SHP77 (cell line): ENCODE measurements at regions not wholly inside any gene's neighbourhood (a gene's known extent, or its start where the extent isn't known, plus 50 kb on each side); places are given as distances from the start of the nearest gene placed in this dataset.

Experiments used
- DNase-seq, 2 experiments: peaks; one replicate each; lab custom pipeline; 2025; lab: John Stamatoyannopoulos, UW

- DNase-seq: no peak
Measured at GRCh38 chr22:49659281-49659923, 168.3 kb downstream of the BRD1 start.

DNA sequence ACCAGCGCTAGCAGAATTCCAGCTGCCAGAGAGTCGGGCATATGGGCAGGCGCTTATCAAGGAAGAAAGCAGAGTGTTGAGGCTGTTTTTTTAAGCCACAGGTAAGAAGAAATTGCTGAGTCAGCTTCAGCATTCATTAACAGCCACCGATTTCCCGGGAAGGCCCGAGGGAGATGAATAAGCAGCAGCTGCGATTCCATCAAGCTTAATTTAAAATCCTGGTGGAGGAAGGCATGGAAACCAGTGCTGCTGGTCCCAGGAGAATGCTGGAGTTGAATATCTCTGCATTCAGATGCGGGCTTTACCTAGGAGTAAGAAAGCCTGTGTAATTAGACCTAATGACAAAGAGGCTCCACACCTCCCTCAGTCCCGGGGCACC lies 168.8 kb downstream of the BRD1 start:
- no peak for DNase-seq

GRCh38 chr22:49657974-49658590 lies 169.6 kb downstream of the BRD1 start:
- DNase-seq: no peak

- peak; percentile 97 for DNase-seq
Measured at GRCh38 chr22:49657275-49657973, 170.2 kb downstream of the BRD1 start.

DNA sequence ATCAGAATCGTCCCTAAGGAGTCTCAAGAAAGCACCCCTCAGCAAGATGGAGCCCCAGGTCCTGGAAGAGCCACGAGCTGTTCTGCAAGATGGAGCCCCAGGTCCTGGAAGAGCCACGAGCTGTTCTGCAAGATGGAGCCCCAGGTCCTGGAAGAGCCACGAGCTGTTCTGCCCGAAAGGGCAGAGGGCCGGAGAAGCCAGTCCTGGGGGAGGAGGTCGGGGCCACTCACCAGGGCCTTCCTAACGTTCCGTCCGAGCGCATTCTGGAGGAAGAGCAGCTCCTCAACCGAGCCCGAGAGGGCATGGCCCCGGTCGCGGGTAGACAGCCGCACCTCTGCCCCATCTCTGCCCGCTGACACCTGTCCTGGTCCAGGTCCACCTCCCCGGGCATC lies 170.8 kb downstream of the BRD1 start:
- DNase-seq: peak in 1 of 2 experiments; percentile 80

GRCh38 chr22:49656291-49656851 lies 171.3 kb downstream of the BRD1 start:
- no peak for DNase-seq

- DNase-seq: no peak
Measured at GRCh38 chr22:49655168-49655812, 172.4 kb downstream of the BRD1 start.

DNA sequence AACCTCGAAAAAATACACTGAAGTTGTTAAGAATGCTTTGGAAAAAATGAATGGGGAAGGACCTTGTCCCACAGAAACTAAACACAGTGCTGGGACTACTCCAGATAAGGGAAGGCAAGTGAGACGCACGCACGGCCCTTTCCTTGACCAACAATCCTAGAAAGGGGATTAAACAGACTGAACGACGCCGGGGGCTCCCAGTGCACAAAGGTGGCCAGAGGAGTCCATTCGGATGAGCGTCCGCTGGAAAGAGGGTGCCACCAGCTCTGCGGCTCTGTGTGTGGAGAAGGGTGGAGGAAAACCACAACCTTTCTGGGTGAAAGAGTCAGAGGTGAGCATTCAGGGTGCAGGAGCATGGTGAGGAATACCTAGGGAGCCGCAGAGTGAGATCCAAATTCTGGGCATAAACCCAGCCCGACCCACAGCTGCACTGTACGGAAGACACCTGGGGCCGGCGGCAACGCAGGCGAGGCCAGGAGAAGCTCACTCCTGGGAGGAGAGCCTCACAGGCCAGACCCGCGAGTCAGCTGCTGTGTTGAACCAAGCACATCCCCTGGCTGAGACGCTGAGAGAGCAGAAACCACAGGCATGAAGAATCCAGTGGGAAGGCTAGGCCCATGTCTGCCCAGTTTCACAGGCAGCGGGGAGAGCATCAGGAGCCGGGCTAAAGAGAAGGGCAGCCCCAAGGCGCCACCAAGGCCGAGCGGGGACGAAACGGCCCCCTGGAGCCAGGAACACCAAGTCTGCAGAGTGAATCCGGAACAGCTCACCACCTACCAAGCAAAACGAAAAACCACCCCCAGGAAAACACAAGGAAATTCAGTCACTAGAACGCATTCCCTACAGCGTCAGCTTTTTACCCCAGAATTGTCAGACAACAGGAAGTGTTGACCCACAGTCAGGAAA lies 177.1 kb downstream of the BRD1 start:
- DNase-seq: no peak

GRCh38 chr22:49649166-49650068 lies 178.3 kb downstream of the BRD1 start:
- DNase-seq: no peak

- no peak for DNase-seq
Measured at GRCh38 chr22:49648053-49648452, 179.6 kb downstream of the BRD1 start.

- DNase-seq: no peak
Measured at GRCh38 chr22:49647627-49648026, 180.0 kb downstream of the BRD1 start.

DNA sequence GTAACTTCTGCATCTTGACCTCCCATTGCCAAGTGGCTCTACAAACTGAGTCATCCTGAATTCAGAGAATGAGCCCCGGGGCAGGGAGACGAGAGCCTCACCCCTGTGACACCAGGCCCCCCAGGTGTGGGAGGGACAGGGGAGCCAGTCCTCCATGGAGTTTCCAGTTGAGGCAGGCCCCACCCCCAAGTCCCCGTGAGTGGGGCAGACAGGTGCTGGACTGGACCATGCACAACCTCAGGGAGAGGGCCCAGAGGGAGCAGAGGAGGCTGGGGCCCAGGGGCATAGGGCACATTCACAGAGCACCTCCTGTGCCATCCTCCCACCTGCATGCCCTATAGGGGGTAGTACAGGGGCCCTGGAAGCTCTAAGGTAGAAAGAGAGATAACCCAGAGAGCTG lies 180.8 kb downstream of the BRD1 start:
- DNase-seq: no peak

DNA sequence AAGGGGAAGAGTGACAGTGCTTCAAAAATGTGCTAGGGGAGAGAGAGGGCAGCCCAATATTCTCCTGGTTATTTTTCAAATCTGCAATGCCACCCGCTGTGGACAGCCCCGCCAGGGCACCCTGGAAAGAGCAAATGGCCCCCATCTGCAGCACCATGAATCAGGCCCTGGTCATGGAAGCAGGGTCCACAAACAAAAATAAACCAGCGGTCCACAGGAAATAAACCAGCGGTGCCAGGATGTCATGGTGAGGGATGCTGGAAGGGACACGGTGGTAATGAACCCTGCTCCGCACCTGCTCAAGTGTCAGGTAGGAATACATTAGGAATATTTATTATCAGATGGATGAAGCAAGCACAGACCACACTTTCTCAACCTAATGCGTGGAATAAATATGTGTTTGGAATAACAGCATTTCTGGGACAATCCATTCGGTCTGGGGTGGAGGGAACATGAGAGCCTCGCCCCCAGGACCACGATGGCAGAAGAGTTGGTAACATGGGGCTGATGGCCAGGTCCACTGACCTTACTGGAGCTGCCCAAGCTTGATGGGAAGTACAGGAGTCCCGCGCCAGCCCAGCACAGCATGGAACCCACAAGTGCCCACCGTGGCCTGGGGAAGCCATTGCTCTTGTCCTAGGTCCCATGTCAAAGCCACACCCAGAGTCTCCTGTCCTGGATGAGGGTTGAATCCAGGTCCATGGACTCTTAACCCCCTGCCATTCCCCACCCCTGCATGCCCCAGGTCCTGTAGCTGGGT lies 181.7 kb downstream of the BRD1 start:
- DNase-seq: no peak

DNA sequence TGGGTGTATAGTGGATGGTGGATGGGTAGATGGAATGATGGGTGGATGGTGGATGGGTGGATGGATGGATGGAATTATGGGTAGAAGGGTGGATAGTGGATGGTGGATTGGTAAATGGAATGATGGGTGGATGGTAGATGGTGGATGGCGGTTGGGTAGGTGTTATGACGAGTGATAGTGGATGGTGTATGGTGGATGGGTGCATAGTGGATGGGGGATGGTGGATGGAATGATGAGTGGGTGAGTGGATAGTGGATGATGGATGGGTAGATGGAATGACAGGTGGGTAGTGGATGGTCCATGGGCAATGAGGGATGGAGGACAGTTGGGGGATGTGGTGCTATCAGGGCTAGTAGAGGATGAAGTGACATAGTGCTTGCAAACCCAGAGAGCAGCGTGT lies 182.4 kb downstream of the BRD1 start:
- DNase-seq: no peak

- no peak for DNase-seq
Measured at GRCh38 chr22:49643998-49644397, 183.7 kb downstream of the BRD1 start.

- DNase-seq: no peak
Measured at GRCh38 chr22:49643466-49643865, 184.2 kb downstream of the BRD1 start.

DNA sequence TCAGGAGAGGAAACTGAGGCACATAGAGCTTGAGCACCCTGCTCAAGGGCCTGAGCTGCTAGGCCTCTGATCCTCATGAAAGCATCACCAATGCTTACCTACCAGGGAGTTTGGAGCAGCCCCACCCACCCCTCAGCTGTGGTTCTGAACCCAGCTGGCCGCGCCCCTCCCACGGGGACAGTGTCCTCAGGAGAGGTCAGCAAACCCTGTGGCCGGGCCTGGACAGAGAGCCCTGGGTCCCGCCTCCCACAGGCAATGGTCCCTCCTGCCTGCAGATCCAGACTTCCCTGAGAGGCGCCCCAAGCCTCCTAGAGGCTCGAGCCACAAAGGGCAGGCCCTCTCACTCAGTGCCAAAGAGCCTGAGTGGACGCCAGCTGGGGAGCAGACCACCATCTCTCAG lies 184.9 kb downstream of the BRD1 start:
- no peak for DNase-seq

- DNase-seq: peak; percentile 26 to 68
Measured at GRCh38 chr22:49642331-49642730, 185.3 kb downstream of the BRD1 start.

- DNase-seq: no peak
Measured at GRCh38 chr22:49641770-49642313, 185.8 kb downstream of the BRD1 start.
